ENCODE measurements at regions not wholly inside any gene's neighbourhood (a gene's known extent, or its start where the extent isn't known, plus 50 kb on each side); places are given as distances from the start of the nearest gene placed in this dataset.

DNA sequence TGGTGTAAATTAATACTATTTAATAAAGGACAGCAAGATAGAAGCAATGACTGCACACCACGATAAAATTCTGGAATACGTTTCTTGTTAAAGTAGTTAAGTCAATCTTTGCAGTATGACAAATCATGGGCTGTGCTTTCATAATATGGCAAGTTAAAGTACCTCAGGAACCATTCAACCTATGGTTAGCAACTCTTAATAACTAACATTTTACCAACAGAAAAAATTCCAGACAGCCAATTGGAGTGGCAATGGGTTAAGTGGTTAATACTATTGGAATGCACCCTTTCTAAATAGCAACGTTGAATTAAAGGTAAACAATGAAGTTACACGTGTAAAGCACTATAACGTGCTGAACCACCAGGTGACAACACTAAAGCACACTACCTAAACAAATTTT is 72.4 kb upstream of the ZCCHC13 start:
- Mint-ChIP-seq H3K27me3 (ENCODE audit: unreplicated experiment) (no peaks in the 10 kb centered on the region), H3K4me3 (ENCODE audit: unreplicated experiment) (no peak overlapping the region), H3K4me1 (ENCODE audit: low read depth, unreplicated experiment) (peaks cover 6% of the 10 kb centered on the region), H3K27ac (ENCODE audit: unreplicated experiment) (no peak overlapping the region), H3K36me3 (ENCODE audit: unreplicated experiment) (no peaks in the 10 kb centered on the region), H3K9me3 (ENCODE audit: unreplicated experiment) (peaks cover 2% of the 10 kb centered on the region)
- TF ChIP-seq, protein P1, sequence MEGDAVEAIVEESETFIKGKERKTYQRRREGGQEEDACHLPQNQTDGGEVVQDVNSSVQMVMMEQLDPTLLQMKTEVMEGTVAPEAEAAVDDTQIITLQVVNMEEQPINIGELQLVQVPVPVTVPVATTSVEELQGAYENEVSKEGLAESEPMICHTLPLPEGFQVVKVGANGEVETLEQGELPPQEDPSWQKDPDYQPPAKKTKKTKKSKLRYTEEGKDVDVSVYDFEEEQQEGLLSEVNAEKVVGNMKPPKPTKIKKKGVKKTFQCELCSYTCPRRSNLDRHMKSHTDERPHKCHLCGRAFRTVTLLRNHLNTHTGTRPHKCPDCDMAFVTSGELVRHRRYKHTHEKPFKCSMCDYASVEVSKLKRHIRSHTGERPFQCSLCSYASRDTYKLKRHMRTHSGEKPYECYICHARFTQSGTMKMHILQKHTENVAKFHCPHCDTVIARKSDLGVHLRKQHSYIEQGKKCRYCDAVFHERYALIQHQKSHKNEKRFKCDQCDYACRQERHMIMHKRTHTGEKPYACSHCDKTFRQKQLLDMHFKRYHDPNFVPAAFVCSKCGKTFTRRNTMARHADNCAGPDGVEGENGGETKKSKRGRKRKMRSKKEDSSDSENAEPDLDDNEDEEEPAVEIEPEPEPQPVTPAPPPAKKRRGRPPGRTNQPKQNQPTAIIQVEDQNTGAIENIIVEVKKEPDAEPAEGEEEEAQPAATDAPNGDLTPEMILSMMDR (IDR thresholded peaks at IDR 0.05; ENCODE audit: partially characterized antibody, unreplicated experiment) = no peak
- DNase-seq = no peak

DNA sequence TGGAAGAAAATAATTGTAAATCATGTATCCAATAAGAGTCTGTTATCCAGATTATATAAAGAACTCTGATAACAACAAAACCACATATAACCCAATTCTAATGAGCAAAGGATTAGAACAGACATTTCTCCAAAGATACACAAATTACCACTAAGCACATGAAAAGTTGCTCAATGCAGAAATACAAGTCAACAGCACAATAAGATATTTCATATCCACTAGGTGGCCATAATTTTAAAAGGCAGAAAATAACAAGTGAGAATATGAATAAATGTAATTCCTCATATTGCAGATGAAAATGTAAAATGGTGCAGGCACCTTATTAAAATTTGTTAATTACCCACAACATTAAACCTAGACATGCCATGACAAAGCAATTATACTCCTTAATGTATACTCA is 73.9 kb upstream of the ZCCHC13 start:
- Mint-ChIP-seq H3K27ac (ENCODE audit: unreplicated experiment) (no peak overlapping the region), H3K4me3 (ENCODE audit: unreplicated experiment) (no peak overlapping the region), H3K9me3 (ENCODE audit: unreplicated experiment) (no peaks in the 10 kb centered on the region), H3K4me1 (ENCODE audit: low read depth, unreplicated experiment) (peaks cover 3% of the 10 kb centered on the region), H3K36me3 (ENCODE audit: unreplicated experiment) (no peaks in the 10 kb centered on the region), H3K27me3 (ENCODE audit: unreplicated experiment) (no peaks in the 10 kb centered on the region)
- TF ChIP-seq, protein P1 (IDR thresholded peaks at IDR 0.05; ENCODE audit: partially characterized antibody, unreplicated experiment) = no peak
- no peak for DNase-seq

DNA sequence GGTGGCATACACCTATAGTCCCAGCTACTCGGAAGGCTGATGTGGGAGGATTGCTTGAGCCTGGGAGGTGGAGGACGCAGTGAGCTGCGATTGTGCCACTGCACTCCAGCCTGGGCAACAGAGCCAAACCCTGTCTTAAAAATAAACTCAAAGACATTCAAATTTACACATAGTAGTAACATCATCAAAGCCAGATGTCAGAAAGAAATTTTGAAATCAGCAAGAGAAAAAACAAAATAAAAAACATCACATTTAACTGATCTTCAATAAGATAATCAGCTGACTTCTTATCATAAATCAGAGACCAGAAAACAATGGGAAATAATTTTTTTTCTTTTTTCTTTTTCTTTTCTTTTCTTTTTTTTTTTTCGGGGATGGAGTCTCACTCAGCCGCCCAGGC is 78.9 kb upstream of the ZCCHC13 start:
- Mint-ChIP-seq H3K36me3 (ENCODE audit: unreplicated experiment) (no peaks in the 10 kb centered on the region), H3K4me3 (ENCODE audit: unreplicated experiment) (no peak overlapping the region), H3K27ac (ENCODE audit: unreplicated experiment) (no peak overlapping the region), H3K9me3 (ENCODE audit: unreplicated experiment) (no peaks in the 10 kb centered on the region), H3K4me1 (ENCODE audit: low read depth, unreplicated experiment) (peaks cover 2% of the 10 kb centered on the region), H3K27me3 (ENCODE audit: unreplicated experiment) (no peaks in the 10 kb centered on the region)
- no peak for DNase-seq
- TF ChIP-seq, protein P1 (IDR thresholded peaks at IDR 0.05; ENCODE audit: partially characterized antibody, unreplicated experiment) = no peak

DNA sequence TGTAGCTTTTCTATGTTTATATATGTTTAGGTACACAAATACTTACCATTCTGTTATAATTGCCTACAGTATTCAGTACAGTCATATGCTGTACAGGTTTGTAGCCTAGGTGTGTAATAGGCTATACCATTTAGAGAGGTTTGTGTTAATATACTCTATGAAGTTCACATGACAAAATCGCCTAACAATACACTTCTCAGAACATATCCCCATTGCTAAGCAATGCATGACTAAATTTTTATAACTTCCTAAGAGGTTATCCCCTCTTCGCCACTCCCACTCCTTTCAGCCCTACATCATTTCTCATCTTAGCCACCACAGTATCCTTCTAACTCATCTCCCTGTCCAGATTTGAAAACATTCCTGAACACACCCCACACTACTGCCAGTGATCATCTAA is 83.7 kb upstream of the ZCCHC13 start:
- Mint-ChIP-seq H3K27me3 (ENCODE audit: unreplicated experiment) (no peaks in the 10 kb centered on the region), H3K36me3 (ENCODE audit: unreplicated experiment) (no peaks in the 10 kb centered on the region), H3K4me3 (ENCODE audit: unreplicated experiment) (no peak overlapping the region), H3K4me1 (ENCODE audit: low read depth, unreplicated experiment) (peaks cover 3% of the 10 kb centered on the region), H3K27ac (ENCODE audit: unreplicated experiment) (no peak overlapping the region), H3K9me3 (ENCODE audit: unreplicated experiment) (no peaks in the 10 kb centered on the region)
- TF ChIP-seq, protein P1 (IDR thresholded peaks at IDR 0.05; ENCODE audit: partially characterized antibody, unreplicated experiment) = no peak
- no peak for DNase-seq

DNA sequence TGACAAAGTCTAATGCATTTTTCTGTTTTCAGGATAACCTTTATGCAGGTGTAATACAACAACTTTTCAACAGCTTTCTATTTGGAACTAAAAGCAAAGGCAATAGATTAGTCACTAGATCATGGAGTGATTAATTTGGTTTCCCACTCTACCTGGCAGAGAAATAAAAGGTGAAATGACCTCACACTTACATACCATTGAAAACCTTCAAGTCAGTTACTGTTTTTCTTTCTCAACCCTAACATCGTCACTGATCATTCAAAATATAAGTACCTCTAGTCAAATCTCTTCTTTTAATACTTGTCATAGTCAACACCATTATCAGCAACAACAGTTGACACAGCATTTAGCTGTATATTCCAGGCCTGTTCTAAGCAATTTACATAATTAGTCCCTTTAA is 85.1 kb upstream of the ZCCHC13 start:
- DNase-seq = no peak

More for the DNA sequence above, 85.1 kb upstream of the ZCCHC13 start:
- Mint-ChIP-seq H3K27ac (ENCODE audit: unreplicated experiment) (no peak overlapping the region), H3K36me3 (ENCODE audit: unreplicated experiment) (no peaks in the 10 kb centered on the region), H3K4me1 (ENCODE audit: low read depth, unreplicated experiment) (peaks cover 3% of the 10 kb centered on the region), H3K9me3 (ENCODE audit: unreplicated experiment) (no peaks in the 10 kb centered on the region), H3K27me3 (ENCODE audit: unreplicated experiment) (no peaks in the 10 kb centered on the region), H3K4me3 (ENCODE audit: unreplicated experiment) (no peak overlapping the region)
- TF ChIP-seq, protein P1 (IDR thresholded peaks at IDR 0.05; ENCODE audit: partially characterized antibody, unreplicated experiment) = no peak

Data from glutamatergic neuron (in vitro differentiated cells).